DND-41 (cell line): ENCODE measurements at regions not wholly inside any gene's neighbourhood (a gene's known extent, or its start where the extent isn't known, plus 50 kb on each side); places are given as distances from the start of the nearest gene placed in this dataset.

Experiments
- EZH2 ChIP-seq: IDR thresholded peaks from 3 replicates; pipeline ENCODE4 v1.6.1; 2012; ENCODE audit warnings: borderline replicate concordance, low read depth, mild to moderate bottlenecking, moderate library complexity, low read length, inconsistent platforms; ENCODE audit not compliant: severe bottlenecking
- TF ChIP-seq, protein P1 (sequence below): IDR thresholded peaks from 2 replicates; pipeline ENCODE4 v1.5.1; 2012; ENCODE audit warnings: borderline replicate concordance, low read length, moderate library complexity, mild to moderate bottlenecking; ENCODE audit not compliant: poor library complexity, severe bottlenecking; ENCODE audit errors: extremely low read depth

DNA sequence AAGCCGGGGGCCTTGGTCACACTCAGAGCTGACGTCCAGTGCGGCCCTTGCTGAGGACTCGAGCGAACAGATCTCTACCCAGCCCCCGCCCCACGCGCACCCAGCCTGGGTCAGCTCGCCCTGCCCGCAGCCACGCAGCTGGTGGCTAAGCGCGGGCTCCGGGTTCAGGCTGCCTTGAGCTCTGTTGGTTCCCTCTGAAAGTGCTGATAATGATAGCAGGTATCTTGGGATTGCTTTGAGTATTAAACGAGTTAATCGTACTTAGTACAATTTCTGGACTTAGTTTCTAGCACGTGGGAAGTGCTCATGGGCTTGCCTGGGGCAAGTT, 88.1 kb upstream of the TGM3 start:
- TF ChIP-seq, protein P1, sequence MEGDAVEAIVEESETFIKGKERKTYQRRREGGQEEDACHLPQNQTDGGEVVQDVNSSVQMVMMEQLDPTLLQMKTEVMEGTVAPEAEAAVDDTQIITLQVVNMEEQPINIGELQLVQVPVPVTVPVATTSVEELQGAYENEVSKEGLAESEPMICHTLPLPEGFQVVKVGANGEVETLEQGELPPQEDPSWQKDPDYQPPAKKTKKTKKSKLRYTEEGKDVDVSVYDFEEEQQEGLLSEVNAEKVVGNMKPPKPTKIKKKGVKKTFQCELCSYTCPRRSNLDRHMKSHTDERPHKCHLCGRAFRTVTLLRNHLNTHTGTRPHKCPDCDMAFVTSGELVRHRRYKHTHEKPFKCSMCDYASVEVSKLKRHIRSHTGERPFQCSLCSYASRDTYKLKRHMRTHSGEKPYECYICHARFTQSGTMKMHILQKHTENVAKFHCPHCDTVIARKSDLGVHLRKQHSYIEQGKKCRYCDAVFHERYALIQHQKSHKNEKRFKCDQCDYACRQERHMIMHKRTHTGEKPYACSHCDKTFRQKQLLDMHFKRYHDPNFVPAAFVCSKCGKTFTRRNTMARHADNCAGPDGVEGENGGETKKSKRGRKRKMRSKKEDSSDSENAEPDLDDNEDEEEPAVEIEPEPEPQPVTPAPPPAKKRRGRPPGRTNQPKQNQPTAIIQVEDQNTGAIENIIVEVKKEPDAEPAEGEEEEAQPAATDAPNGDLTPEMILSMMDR: no peak
- TF ChIP-seq EZH2: no peak
